Activated CD4-positive, alpha-beta T cell treated with anti-CD3 and anti-CD28 coated beads for 36 hours (primary cell): ENCODE measurements at regions not wholly inside any gene's neighbourhood (a gene's known extent, or its start where the extent isn't known, plus 50 kb on each side); places are given as distances from the start of the nearest gene placed in this dataset.
"Not testable (repeated sequence)": the region's sequence is repeated elsewhere in the genome, so short reads cannot be mapped to it uniquely, and the experiment has no call there.

Experiments
- ATAC-seq: fragments of 200-7000 bp; cut with Tn5 transposase; one replicate; pipeline ENCODE4 v1.10.0; 2021; ENCODE audit warnings: mild to moderate bottlenecking, moderate library complexity
- CTCF ChIA-PET: fragments of 350-600 bp; sonication (Branson Sonifier 250); formaldehyde crosslinking; loops from one replicate; lab custom pipeline; 2021; ENCODE audit warnings: antibody characterized with exemption; lab: Charles Lee
- POLR2A ChIA-PET: fragments of 350-600 bp; sonication (Branson Sonifier 250); formaldehyde crosslinking; loops from one replicate; lab custom pipeline; 2021; ENCODE audit warnings: antibody characterized with exemption, inconsistent platforms; lab: Charles Lee
- DNase-seq: peaks from one replicate; pipeline ENCODE4 v3.0.0-alpha.2; 2020
- H3K27ac Mint-ChIP-seq: one replicate; pipeline ENCODE4 v1.8.0; 2021; ENCODE audit warnings: mixed read lengths
- H3K27me3 Mint-ChIP-seq: one replicate; pipeline ENCODE4 v1.8.0; 2021; ENCODE audit warnings: mixed read lengths
- H3K36me3 Mint-ChIP-seq: one replicate; pipeline ENCODE4 v1.8.0; 2021; ENCODE audit warnings: low read depth, mixed read lengths
- H3K4me1 Mint-ChIP-seq: one replicate; pipeline ENCODE4 v1.8.0; 2021; ENCODE audit warnings: mixed read lengths
- H3K4me3 Mint-ChIP-seq: one replicate; pipeline ENCODE4 v1.8.0; 2021; ENCODE audit warnings: mild to moderate bottlenecking, moderate library complexity, mixed read lengths
- H3K9me3 Mint-ChIP-seq: one replicate; pipeline ENCODE4 v1.8.0; 2021; ENCODE audit warnings: low read depth, mixed read lengths
- intact Hi-C, 2 experiments: fragments of 100-400 bp; cut with DNase I in 1 of 2; cut with micrococcal nuclease in 1 of 2; formaldehyde crosslinking; loops; one replicate each; pipeline versions ENCODE4 v1.14.2 to v1.15.1; 2022 to 2024; cut with DNase I, micrococcal nuclease

DNA sequence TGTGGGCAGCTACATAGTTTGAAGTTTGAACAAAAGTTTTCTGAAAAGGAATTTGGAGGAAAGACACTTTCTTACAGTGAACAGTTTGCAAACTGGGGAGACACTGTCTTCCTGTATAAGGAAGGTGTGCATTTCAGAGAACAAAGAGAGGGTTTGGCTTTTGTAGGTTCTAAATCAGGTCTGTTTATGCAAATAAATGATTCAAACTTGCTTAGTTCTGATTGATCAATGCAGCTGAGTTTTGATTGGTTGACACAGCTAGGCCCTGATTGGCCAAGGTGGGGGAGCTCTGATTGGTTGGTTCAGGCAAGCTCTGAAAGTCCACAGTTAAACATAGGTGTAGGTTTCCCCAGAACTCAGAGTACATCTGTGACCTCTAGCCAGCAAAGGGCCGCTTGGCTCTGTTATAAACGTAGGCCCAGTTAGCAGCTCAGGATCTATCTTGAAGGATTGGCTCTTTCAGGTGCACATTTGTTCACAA, 63.0 kb upstream of the ENPP6 start:
- H3K4me1 Mint-ChIP-seq = peaks cover 69% of the 10 kb centered on the region
- peak; percentile 28 for ATAC-seq
- H3K27ac Mint-ChIP-seq = peak overlapping the region; percentile 93
- intact Hi-C loops = loop anchor here (1.0 to 5.0 kb wide), 4 partner anchors 12 to 687 kb away; partner anchors contain the start of genes CASP3 (in 1 of the 2), CENPU (in 1 of the 2) and PRIMPOL (in 1 of the 2)
- ChIA-PET CTCF (interaction anchor here (0.8 to 5.7 kb wide), 8 partner anchors 9 to 167 kb away, joined by 3 to 39 read pairs (median 5); no protein-coding TSS in a partner anchor), POLR2A (interaction anchor here (0.8 to 1.9 kb wide), 6 partner anchors 12 to 453 kb away, joined by 3 to 15 read pairs (median 6); partner anchors contain the start of genes CASP3, CENPU, IRF2 and PRIMPOL)
- DNase-seq = peak; percentile 62
- H3K27me3 Mint-ChIP-seq = peaks cover 3% of the 10 kb centered on the region
- H3K4me3 Mint-ChIP-seq = no peak overlapping the region
- peaks cover 7% of the 10 kb centered on the region for H3K9me3 Mint-ChIP-seq
- peaks cover 7% of the 10 kb centered on the region for H3K36me3 Mint-ChIP-seq

DNA sequence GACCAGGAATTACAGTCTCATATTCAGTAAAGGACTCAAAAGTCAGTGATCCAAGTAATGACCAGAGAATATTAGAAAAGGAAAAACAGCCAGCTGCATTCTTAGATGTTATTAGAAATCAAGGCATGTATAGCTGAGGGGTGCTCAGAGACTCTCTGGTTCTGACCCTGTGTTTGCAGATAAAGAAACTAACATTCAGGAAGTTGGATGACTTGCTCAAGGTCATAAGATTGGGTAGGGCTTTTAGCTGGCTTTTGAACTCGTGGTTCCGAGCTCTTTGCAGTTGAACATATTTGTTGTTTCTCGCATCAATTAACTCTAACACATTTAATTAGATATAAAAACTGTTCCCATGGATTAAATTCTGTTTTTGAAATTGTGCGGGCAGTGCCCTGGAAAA, 62.5 kb upstream of the ENPP6 start:
- Mint-ChIP-seq H3K36me3 (peaks cover 7% of the 10 kb centered on the region), H3K9me3 (peaks cover 7% of the 10 kb centered on the region), H3K27me3 (peaks cover under 1% of the 10 kb centered on the region), H3K4me1 (peaks cover 67% of the 10 kb centered on the region), H3K27ac (peak overlapping the region; percentile 93), H3K4me3 (no peak overlapping the region)
- DNase-seq (no peak), ATAC-seq (no peak)
- ChIA-PET CTCF (interaction anchor here (1.0 to 5.7 kb wide), 7 partner anchors 10 to 167 kb away, joined by 3 to 39 read pairs (median 5); no protein-coding TSS in a partner anchor), POLR2A (interaction anchor here (0.8 to 1.9 kb wide), 3 partner anchors 11 to 255 kb away, joined by 3 to 15 read pairs (median 9); partner anchors contain the start of gene IRF2)
- intact Hi-C loops = loop anchor here (5.0 kb wide), 3 partner anchors 367 to 687 kb away; partner anchors contain the start of genes CASP3 (in 1 of the 2), CENPU (in 1 of the 2) and PRIMPOL (in 1 of the 2)

DNA sequence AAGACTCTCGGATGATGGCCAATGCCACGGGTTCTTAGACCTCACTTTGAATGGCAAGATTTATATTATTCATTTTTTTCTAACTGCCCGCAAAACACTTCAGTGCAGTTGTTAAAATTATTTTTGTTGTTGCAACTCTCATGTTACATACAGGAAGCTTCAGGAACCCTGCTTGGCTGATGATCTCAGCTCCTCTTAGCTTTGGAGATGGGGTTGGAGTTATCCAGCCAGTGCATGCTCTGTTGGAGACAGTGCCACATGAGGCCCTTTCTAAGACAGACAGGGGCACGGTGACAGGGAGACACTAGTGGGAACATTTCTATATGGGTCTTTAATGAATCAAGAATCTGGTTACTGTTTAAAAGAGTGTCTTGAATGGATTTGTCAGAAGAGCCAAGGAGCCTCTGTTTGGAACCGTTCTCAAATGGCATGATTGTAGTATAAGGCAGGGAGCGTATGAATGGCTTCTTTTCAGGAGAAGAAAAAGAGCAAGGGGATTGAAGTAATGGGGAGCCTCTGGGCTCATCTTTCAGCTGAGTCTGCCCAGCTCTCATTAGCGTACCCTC, 61.9 kb upstream of the ENPP6 start:
- ATAC-seq (no peak), DNase-seq (no peak)
- Mint-ChIP-seq H3K4me1 (peaks cover 64% of the 10 kb centered on the region), H3K4me3 (no peak overlapping the region), H3K27me3 (no peaks in the 10 kb centered on the region), H3K36me3 (peaks cover 7% of the 10 kb centered on the region), H3K9me3 (peaks cover 7% of the 10 kb centered on the region), H3K27ac (no peak overlapping the region)
- intact Hi-C loops = loop anchor here (5.0 kb wide), 3 partner anchors 368 to 688 kb away; partner anchors contain the start of genes CASP3 (in 1 of the 2), CENPU (in 1 of the 2) and PRIMPOL (in 1 of the 2)
- POLR2A ChIA-PET = interaction anchor here (0.8 kb wide), 1 partner anchor 255 kb away, joined by 3 read pairs; no protein-coding TSS in a partner anchor
- CTCF ChIA-PET = interaction anchor here (1.0 to 5.7 kb wide), 6 partner anchors 10 to 168 kb away, joined by 3 to 39 read pairs (median 4); no protein-coding TSS in a partner anchor

DNA sequence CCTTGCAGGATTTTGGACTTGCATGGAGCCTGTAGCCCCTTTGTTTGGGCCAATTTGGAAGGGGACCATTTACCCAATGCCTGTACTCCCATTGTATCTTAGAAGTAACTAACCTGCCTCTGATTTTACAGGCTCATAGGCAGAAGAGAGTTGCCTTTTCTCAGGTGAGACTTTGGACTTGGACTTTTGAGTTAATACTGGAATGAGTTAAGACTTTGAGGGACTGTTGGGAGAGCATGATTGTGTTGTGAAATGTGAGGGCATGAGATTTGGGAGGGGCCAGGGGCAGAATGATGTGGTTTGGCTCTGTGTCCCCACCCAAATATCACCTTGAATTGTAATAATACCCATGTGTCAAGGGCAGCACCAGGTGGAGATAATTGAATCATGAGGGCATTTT, 60.1 kb upstream of the ENPP6 start:
- CTCF ChIA-PET, H3K9me3 Mint-ChIP-seq, ATAC-seq, intact Hi-C loops, DNase-seq, H3K36me3 Mint-ChIP-seq, H3K4me3 Mint-ChIP-seq, POLR2A ChIA-PET, H3K27me3 Mint-ChIP-seq, H3K27ac Mint-ChIP-seq: not testable (repeated sequence)
- H3K4me1 Mint-ChIP-seq = peaks cover 58% of the 10 kb centered on the region

DNA sequence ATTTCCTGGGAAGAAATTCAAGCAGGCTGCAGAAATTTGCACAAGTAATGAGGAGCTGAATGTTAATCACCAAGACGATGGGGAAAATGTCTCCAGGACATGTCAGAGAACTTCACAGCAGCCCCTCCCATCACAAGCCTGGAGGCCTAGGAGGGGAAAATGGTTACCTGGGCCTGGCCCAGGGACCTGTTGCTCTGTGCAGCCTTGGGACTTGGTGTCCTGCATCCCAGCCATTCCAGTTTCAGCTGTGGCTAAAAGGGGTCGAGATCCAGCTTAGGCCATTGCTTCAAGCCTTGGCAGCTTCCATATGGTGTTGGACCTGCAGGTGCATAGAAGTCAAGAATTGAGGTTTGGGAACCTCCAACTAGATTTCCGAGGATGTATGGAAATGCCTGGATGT, 59.3 kb upstream of the ENPP6 start:
- H3K27me3 Mint-ChIP-seq, POLR2A ChIA-PET, H3K9me3 Mint-ChIP-seq, DNase-seq, H3K36me3 Mint-ChIP-seq, ATAC-seq, intact Hi-C loops, H3K27ac Mint-ChIP-seq, H3K4me3 Mint-ChIP-seq: not testable (repeated sequence)
- H3K4me1 Mint-ChIP-seq = peaks cover 50% of the 10 kb centered on the region
- CTCF ChIA-PET = interaction anchor here (0.6 to 1.0 kb wide), 2 partner anchors 9 to 13 kb away, joined by 3 read pairs; no protein-coding TSS in a partner anchor

DNA sequence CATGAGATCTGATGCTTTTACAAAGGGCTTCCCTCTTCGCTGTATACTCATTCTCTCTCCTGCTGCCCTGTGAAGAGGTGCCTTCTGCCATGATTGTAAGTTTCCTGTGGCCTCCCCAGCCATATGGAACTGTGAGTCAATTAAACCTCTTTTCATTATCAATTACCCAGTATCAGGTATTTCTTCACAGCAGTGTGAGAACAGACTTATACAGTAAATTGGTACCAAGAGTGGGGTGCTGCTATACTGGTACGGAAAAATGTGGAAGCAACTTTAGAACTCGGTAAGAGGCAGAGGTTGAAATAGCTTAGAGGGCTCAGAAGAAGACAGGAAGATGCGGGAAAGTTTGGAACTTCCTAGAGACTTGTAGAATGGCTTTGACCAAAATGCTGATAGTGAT, 58.7 kb upstream of the ENPP6 start:
- POLR2A ChIA-PET, H3K36me3 Mint-ChIP-seq, DNase-seq, intact Hi-C loops, H3K9me3 Mint-ChIP-seq, H3K27me3 Mint-ChIP-seq, H3K4me3 Mint-ChIP-seq, H3K27ac Mint-ChIP-seq, ATAC-seq: not testable (repeated sequence)
- CTCF ChIA-PET = interaction anchor here (0.6 to 1.0 kb wide), 2 partner anchors 8 to 12 kb away, joined by 3 read pairs; no protein-coding TSS in a partner anchor
- peaks cover 44% of the 10 kb centered on the region for H3K4me1 Mint-ChIP-seq

DNA sequence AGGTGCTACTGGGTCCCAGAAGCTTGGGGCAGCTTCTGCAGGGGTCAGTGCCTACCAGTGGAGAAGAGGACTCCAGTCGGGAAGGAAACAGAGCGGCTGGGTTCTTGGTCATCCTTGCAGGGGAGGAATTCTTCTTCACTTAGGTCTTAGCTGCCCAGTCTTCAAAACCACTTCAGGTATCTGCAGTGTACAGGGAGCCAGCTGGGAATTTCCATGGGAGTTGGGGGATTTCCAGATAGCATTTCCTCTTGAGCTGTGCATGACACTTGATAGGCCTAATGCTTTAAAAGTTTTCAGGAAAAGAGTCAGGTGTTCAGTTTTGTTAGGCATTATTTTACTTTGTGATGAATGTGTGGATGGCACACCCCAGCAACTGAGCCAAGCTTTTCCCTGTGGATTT, 58.1 kb upstream of the ENPP6 start:
- CTCF ChIA-PET = no interaction called here
- DNase-seq = no peak
- peaks cover 38% of the 10 kb centered on the region for H3K4me1 Mint-ChIP-seq
- H3K36me3 Mint-ChIP-seq = peaks cover 7% of the 10 kb centered on the region
- H3K4me3 Mint-ChIP-seq = no peak overlapping the region
- POLR2A ChIA-PET = no interaction called here
- intact Hi-C loops = no loop called here
- H3K27me3 Mint-ChIP-seq = no peaks in the 10 kb centered on the region
- no peak for ATAC-seq
- peaks cover 7% of the 10 kb centered on the region for H3K9me3 Mint-ChIP-seq
- no peak overlapping the region for H3K27ac Mint-ChIP-seq

DNA sequence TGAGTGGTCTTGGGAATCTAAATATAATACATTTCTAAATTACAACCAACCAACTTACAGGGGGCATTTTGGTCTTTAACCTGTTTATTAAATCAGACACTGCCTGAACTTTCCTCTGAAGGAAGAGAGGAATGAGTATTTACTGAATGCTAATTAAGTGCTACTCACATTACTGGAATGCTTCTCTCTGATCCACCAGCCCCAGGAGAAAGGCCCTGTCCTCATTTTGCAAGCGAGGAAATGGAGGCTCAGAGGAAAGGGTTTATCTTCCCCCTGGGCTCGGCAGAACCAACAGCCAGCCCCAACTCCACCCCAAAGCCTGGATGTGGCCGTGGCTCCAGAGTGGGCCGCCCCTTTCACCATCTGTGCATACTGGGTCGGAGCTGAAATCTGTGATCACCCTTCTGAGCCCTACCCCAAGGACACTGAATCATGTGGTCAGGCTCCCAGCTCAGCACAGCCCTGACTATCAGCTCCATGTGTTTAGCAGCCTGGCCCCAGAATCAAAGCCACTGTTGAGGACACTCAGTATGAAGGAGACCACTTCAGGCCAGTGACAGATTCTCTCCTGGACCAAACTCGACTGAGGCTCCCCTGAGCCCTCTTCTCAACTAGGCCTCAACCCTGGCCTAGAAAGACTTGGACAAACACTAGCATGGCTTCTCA, 56.7 kb upstream of the ENPP6 start:
- POLR2A ChIA-PET = interaction anchor here (1.0 kb wide), 1 partner anchor 9 kb away, joined by 5 read pairs; no protein-coding TSS in a partner anchor
- intact Hi-C loops = no loop called here
- DNase-seq (no peak), ATAC-seq (no peak)
- H3K9me3 Mint-ChIP-seq = peaks cover 7% of the 10 kb centered on the region
- no peaks in the 10 kb centered on the region for H3K27me3 Mint-ChIP-seq
- peaks cover 7% of the 10 kb centered on the region for H3K36me3 Mint-ChIP-seq
- peaks cover 37% of the 10 kb centered on the region for H3K4me1 Mint-ChIP-seq
- no peak overlapping the region for H3K4me3 Mint-ChIP-seq
- peak overlapping the region; percentile 18 for H3K27ac Mint-ChIP-seq
- CTCF ChIA-PET = interaction anchor here (0.5 to 2.2 kb wide), 3 partner anchors 9 to 232 kb away, joined by 3 to 7 read pairs (median 4); no protein-coding TSS in a partner anchor

DNA sequence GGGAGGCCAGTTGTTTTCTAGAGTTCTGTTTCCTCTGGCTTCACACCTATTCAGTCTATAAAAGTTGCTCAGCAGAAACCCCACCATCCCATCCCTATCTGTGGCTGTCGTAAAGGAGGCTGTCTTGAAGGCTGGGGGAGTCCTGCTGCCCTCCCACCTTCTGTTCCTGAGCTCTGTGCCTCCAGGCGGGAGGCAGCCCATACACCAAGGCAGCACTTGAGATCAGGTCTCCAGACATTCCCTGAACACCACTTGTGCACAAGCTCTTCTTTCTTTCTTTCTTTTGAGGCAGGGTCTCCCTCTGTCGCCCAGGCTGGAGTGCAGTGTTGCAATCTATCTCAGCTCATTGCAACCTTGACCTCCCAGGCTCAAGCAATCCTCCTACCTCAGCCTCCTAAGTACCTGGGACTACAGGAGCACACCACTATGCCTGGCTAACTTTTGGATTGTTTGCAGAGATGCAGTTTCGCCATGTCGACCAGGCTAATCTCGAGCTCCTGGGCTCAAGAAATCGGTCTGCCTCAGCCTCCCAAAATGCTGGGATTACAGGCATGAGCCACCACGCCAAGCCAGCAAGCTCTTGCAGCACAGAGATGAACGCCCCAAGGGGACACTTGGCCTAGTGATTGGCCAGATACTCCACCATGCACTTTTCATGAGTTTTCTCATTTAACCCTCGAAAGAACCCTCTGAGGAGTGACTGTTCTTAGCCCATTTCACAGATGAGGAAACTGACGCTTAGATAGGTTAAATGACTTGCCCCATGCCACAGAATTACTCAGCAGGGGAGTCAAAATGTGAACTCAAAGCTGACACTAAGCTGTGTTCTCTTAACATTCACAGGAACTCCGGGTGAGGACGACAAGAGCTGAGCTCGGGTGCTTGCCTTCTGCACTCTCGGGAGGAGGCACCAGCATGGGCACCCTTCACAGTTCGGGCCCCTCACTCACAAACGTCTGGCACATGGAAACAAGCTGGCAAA, 55.8 kb upstream of the ENPP6 start:
- Mint-ChIP-seq H3K27me3 (no peaks in the 10 kb centered on the region), H3K27ac (peak overlapping the region; percentile 32), H3K9me3 (peaks cover 7% of the 10 kb centered on the region), H3K4me1 (peaks cover 43% of the 10 kb centered on the region), H3K36me3 (peaks cover 7% of the 10 kb centered on the region), H3K4me3 (no peak overlapping the region)
- intact Hi-C loops = no loop called here
- CTCF ChIA-PET = interaction anchor here (0.5 to 2.2 kb wide), 5 partner anchors 8 to 169 kb away, joined by 3 to 7 read pairs (median 4); no protein-coding TSS in a partner anchor
- POLR2A ChIA-PET = interaction anchor here (0.6 to 1.0 kb wide), 2 partner anchors 10 to 201 kb away, joined by 4 to 5 read pairs; partner anchors contain the start of gene IRF2
- ATAC-seq (peak; percentile 83), DNase-seq (peak; percentile 40)

DNA sequence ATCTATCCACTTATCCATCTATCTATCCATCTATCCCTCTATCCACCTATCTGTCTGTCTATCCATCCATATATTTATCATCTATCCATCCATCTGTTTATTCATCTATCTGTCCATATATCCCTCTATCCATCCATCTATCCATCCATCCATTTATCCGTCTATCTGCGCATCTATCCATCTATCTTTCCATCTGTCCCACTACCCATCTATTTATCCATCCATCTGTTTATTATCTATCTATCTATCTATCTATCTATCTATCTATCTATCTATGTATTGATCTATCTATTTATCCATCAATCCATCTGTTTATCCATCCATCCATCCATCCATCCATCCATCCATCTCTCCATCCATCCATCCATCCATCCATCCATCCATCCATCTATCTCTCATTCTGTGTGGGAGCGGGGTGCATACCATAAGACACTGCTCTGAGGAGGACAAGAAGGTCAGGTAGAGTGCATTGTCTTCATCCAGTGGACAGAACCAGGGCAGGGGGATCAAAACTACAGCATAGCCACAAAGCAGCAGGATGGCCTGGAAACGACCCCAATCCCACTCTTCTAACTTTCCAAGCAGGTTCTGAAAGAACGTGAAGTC, 53.2 kb upstream of the ENPP6 start:
- H3K4me1 Mint-ChIP-seq = peaks cover 51% of the 10 kb centered on the region
- ATAC-seq = no peak

More for the DNA sequence above, 53.2 kb upstream of the ENPP6 start:
- H3K27ac Mint-ChIP-seq = peak overlapping the region; percentile 44
- no peaks in the 10 kb centered on the region for H3K36me3 Mint-ChIP-seq
- intact Hi-C loops = no loop called here
- H3K9me3 Mint-ChIP-seq = no peaks in the 10 kb centered on the region
- ChIA-PET CTCF (interaction anchor here (0.6 to 1.2 kb wide), 4 partner anchors 10 to 204 kb away, joined by 3 read pairs; no protein-coding TSS in a partner anchor), POLR2A (no interaction called here)
- no peak for DNase-seq
- H3K27me3 Mint-ChIP-seq = no peaks in the 10 kb centered on the region
- H3K4me3 Mint-ChIP-seq = no peak overlapping the region
